ENCODE measurements at regions not wholly inside any gene's neighbourhood (a gene's known extent, or its start where the extent isn't known, plus 50 kb on each side); places are given as distances from the start of the nearest gene placed in this dataset.

- H3K36me3 Mint-ChIP-seq (ENCODE audit: insufficient read depth in 1 of 3, low read depth in 3 of 3), result peaks cover 0 to 9% (median 0%) of the 10 kb centered on the region in 3 experiments; a peak in 4 of 7 replicates
- H3K27ac Mint-ChIP-seq, result peak overlapping the region in 1 of 3 experiments; percentile 86; a peak in 1 of 7 replicates
- Histone ChIP-seq H3K4me1 (ENCODE audit: insufficient read depth, low read length) (peaks cover under 1% of the 10 kb centered on the region; the same call in 1 of the 2 replicates), H3K23me2 (ENCODE audit: insufficient read length, low read depth, low read length, poor library complexity, severe bottlenecking) (no peaks in the 10 kb centered on the region), H3K56ac (ENCODE audit: insufficient read length, low read depth, low read length) (no peak overlapping the region), H2AFZ (ENCODE audit: low read length) (no peak overlapping the region), H3K79me2 (ENCODE audit: insufficient read depth, low read length) (no peaks in the 10 kb centered on the region), H3K4ac (ENCODE audit: low read depth, low read length) (no peak overlapping the region), H2BK15ac (ENCODE audit: low read depth, low read length) (no peak overlapping the region), H3K4me2 (ENCODE audit: insufficient read depth, insufficient read length, low read length) (no peak overlapping the region), H4K5ac (ENCODE audit: insufficient read length, low read depth, low read length) (no peak overlapping the region), H3K27me3 (ENCODE audit: insufficient read depth, low read length) (no peaks in the 10 kb centered on the region), H3K9ac (ENCODE audit: extremely low read depth, insufficient read length, low read length) (no peak overlapping the region), H3K18ac (ENCODE audit: insufficient read length, low read depth, low read length) (no peak overlapping the region), H4K91ac (ENCODE audit: insufficient read length, low read depth, low read length) (no peak overlapping the region), H4K20me1 (ENCODE audit: control insufficient read depth, insufficient read depth, insufficient read length) (no peaks in the 10 kb centered on the region), H2BK20ac (ENCODE audit: low read depth, low read length, poor library complexity, severe bottlenecking) (no peak overlapping the region), H3T11ph (ENCODE audit: low read length) (no peak overlapping the region), H4K8ac (replicated peaks; ENCODE audit: insufficient read length, low read depth, low read length) (no peak overlapping the region), H2AK5ac (ENCODE audit: insufficient read length, low read length) (no peak overlapping the region), H3K27ac (ENCODE audit: insufficient read length, low read depth, low read length) (no peak overlapping the region), H3K79me1 (ENCODE audit: insufficient read depth, low read depth, low read length, poor library complexity, severe bottlenecking) (no peaks in the 10 kb centered on the region), H2BK5ac (ENCODE audit: insufficient read length, low read length) (no peak overlapping the region), H3K9me3 (ENCODE audit: control insufficient read depth, low read depth, low read length) (no peaks in the 10 kb centered on the region), H2BK120ac (ENCODE audit: low read depth, low read length, poor library complexity, severe bottlenecking) (no peak overlapping the region), H2BK12ac (ENCODE audit: insufficient read length, low read depth, low read length) (no peak overlapping the region), H3K23ac (ENCODE audit: insufficient read length, low read depth, low read length) (no peak overlapping the region), H3K14ac (ENCODE audit: insufficient read depth, low read length) (no peak overlapping the region)
- H3K27me3 Mint-ChIP-seq (ENCODE audit: low read depth), result no peaks in the 10 kb centered on the region; the same call in none of the 2 replicates
- no peak overlapping the region for H3K4me3 Mint-ChIP-seq
- TF ChIP-seq CTCF (conservative IDR thresholded peaks at IDR 0.05), result no peak
- H3K9me3 Mint-ChIP-seq, result no peaks in the 10 kb centered on the region
- H3K4me1 Mint-ChIP-seq, result peaks cover 15 to 18% of the 10 kb centered on the region in 2 experiments
- no CpG with 5 or more reads among the region's 14 CpGs for WGBS (ENCODE audit: extremely low coverage, insufficient read length, low lambda C conversion rate)
- DNase-seq, result no peak
Observed at GRCh38 chr3:127038466-127038865, 55.6 kb downstream of the PLXNA1 start.

All from H9 (cell line).